ENCODE measurements at regions not wholly inside any gene's neighbourhood (a gene's known extent, or its start where the extent isn't known, plus 50 kb on each side); places are given as distances from the start of the nearest gene placed in this dataset.
A peak's percentile ranks its signal among the peaks of the same experiment; 100 is the strongest.

GRCh38 chr9:14466828-14467227 is 152.9 kb upstream of the NFIB start:
- DNase-seq (ENCODE audit: low read depth): no peak

GRCh38 chr9:14466429-14466818 is 152.5 kb upstream of the NFIB start:
- no peak for DNase-seq (ENCODE audit: low read depth)

- DNase-seq (ENCODE audit: low read depth): no peak
Measured at GRCh38 chr9:14462950-14463349, 149.0 kb upstream of the NFIB start.

GRCh38 chr9:14455243-14455642 is 141.3 kb upstream of the NFIB start:
- DNase-seq (ENCODE audit: low read depth): no peak

- no peak for DNase-seq (ENCODE audit: low read depth)
Measured at GRCh38 chr9:14453286-14453685, 139.3 kb upstream of the NFIB start.

- DNase-seq (ENCODE audit: low read depth): no peak
Measured at GRCh38 chr9:14452539-14452938, 138.6 kb upstream of the NFIB start.

GRCh38 chr9:14451949-14452348 is 138.0 kb upstream of the NFIB start:
- DNase-seq (ENCODE audit: low read depth): no peak

- no peak for DNase-seq (ENCODE audit: low read depth)
Measured at GRCh38 chr9:14447103-14447502, 133.2 kb upstream of the NFIB start.

GRCh38 chr9:14445946-14446345 is 132.0 kb upstream of the NFIB start:
- DNase-seq (ENCODE audit: low read depth): no peak

GRCh38 chr9:14442956-14443355 is 129.0 kb upstream of the NFIB start:
- no peak for DNase-seq (ENCODE audit: low read depth)

GRCh38 chr9:14441976-14442651 is 128.2 kb upstream of the NFIB start:
- peak; percentile 11 for DNase-seq (ENCODE audit: low read depth)

- DNase-seq (ENCODE audit: low read depth): no peak
Measured at GRCh38 chr9:14441115-14441514, 127.2 kb upstream of the NFIB start.

- no peak for DNase-seq (ENCODE audit: low read depth)
Measured at GRCh38 chr9:14440062-14440461, 126.1 kb upstream of the NFIB start.

GRCh38 chr9:14439555-14439954 is 125.6 kb upstream of the NFIB start:
- DNase-seq (ENCODE audit: low read depth): no peak

- no peak for DNase-seq (ENCODE audit: low read depth)
Measured at GRCh38 chr9:14438232-14439021, 124.5 kb upstream of the NFIB start.

GRCh38 chr9:14437354-14438231 is 123.7 kb upstream of the NFIB start:
- DNase-seq (ENCODE audit: low read depth): no peak

- DNase-seq (ENCODE audit: low read depth): no peak
Measured at GRCh38 chr9:14435871-14436270, 121.9 kb upstream of the NFIB start.

GRCh38 chr9:14434971-14435718 is 121.2 kb upstream of the NFIB start:
- no peak for DNase-seq (ENCODE audit: low read depth)

GRCh38 chr9:14434158-14434504 is 120.2 kb upstream of the NFIB start:
- no peak for DNase-seq (ENCODE audit: low read depth)

GRCh38 chr9:14433351-14434157 is 119.6 kb upstream of the NFIB start:
- DNase-seq (ENCODE audit: low read depth): peak; percentile 77

GRCh38 chr9:14432666-14433350 is 118.9 kb upstream of the NFIB start:
- DNase-seq (ENCODE audit: low read depth): no peak
